A172 (cell line): ENCODE measurements at regions not wholly inside any gene's neighbourhood (a gene's known extent, or its start where the extent isn't known, plus 50 kb on each side); places are given as distances from the start of the nearest gene placed in this dataset.
"Not testable (repeated sequence)": the region's sequence is repeated elsewhere in the genome, so short reads cannot be mapped to it uniquely, and the experiment has no call there.

Experiments
- DNase-seq: peaks from one replicate; pipeline ENCODE4 v3.0.0-alpha.2; 2015; ENCODE audit warnings: low spot score

DNA sequence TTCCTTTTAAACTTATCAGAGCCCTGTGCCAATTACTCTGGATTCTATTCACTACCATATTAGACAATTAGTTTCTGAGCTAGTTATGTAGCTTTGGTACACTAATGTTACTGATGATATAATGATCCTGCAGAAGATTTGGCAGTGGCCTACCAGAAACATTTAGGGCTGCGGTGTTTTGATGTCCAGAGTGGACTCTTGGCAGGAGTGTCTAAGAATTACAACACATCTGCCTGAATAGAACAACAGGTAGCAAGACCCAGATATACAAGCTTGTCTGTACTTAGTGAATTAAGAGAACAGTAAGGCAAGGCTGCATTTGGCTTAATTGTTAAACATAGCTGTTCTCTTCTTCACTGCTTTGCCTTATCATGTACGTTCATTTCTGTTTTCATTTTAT lies 691.6 kb upstream of the FBXO33 start:
- DNase-seq: no peak

DNA sequence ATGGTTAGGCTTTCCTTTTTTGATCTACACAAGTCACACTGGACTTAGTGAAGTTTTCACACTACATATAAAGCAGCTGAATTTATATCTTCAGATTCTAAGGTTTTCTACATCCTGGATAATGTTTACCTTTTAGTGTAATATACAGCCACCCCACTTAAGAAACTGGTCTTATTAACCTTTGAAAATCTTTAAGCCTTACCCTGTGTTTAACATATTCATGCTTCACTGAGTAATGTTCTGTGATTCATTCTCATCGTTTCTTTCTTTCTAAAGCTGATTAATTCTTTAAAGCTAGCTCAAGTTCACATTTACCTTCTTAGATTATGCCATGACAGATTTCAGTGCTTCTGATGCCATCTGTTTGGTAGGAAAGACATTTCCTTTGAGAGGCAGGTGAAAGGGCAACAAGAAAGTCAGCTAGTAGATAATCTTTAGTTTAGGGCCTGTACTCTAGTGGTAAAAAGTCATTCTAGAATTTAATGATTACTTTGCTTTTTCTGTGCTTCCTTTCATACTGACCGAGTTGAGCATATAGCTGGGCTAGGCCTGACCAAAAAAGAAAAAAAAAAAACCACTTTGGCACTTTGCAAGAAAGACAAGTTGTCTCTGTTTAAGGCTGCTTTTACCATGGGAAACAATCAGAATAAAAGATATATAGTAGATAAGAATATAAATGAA lies 690.9 kb upstream of the FBXO33 start:
- no peak for DNase-seq

DNA sequence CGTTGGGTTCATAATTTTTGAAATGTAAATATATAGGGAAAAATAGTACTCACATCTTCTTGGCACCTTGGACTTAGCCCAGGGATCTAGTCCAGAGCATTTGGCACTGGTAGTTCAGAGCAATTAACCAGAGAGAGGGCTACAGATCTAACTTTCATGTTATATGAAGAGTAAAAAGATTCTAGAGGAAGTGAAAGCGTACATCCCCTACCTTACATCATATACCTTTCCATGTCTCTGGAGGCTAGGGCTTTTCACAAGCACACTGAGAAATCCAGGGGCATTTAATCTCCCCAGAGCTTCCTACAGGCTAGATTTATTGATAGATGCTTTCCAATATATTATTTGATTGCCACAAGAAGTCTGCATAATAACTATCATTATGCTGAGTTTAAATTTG lies 687.5 kb upstream of the FBXO33 start:
- no peak for DNase-seq

DNA sequence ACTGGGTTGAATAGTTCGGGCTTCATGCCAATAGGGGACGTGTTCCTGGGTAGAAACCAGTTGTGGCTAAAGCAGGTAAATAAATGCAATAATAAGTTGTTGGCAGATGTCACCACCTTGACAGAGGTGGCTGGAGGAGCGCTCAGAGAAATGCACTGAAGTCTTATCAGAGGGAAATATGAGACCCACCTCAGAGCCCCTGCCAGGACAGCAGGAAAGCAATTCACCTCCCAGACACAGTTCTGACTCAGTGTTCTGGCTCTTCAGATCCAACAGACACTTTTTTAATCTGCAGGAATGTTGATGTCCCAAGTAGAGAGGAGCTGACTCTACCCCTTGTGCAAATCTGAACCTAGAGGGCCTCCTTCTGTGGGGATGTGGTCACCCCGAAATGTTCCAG lies 687.1 kb upstream of the FBXO33 start:
- DNase-seq: no peak

DNA sequence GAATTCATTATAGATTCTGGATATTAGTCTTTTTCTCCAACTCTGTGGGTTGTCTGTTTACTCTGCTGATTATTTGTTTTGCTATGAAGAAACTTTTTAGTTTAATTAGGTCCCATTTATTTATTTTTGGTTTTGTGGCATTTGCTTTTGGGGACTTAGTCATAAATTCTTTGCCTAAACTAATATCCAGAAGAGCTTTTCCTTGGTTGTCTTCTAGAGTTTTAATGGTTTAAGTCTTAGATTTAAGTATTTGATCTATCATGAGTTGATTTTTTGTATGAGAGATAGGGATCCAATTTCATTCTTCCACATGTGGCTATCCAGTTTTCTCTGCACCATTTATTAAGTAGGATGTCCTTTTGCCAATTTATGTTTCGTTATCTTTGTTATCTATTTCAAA lies 683.4 kb upstream of the FBXO33 start:
- DNase-seq: no peak

DNA sequence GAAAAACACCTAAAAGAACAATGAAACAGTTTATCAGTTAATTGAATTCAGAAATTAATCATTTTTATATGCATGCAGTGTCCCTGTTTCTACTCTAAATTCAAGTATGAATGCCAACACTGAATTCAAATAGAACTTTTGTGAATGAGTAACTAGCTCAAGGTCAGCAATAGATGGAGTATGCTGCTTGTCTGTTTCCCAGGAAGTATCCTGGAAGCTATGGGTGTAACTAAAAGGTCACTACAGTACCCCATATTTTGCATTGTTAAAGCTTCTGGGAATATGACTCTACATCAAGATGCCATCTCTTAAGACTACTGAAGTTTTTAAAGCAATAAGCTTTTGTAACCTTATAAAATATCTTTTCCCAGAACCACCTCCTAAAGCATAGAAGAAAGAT lies 681.4 kb upstream of the FBXO33 start:
- no peak for DNase-seq

DNA sequence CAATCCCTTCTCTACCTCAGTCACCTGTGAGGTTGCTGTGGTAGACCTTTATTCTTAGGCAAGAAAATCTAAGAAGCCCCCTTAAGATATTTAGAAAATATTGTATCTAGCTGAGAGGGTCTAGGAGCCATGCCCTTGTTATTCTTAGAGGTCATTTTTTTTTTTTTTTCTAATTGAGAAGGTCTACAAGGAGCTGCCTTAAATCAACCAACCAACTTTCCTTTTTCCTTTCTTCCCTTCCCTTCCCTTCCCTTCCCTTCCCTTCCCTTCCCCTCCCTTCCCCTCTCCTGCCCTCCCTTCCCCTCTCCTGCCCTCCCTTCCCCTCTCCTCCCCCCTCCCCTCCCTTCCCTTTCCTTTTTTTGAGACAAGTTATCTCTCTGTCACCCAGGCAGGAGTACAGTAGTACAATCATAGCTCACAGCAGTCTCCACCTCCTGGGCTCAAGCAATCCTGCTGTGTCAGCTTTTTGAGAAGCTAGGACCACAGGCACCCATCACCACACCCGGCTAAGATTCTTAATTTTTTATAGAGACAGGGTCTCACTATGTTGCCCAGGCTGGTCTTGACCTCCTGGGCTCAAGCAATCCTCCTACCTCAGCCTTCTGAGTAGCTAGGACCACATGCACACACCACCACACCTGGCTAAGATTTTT lies 668.4 kb upstream of the FBXO33 start:
- DNase-seq: no peak

DNA sequence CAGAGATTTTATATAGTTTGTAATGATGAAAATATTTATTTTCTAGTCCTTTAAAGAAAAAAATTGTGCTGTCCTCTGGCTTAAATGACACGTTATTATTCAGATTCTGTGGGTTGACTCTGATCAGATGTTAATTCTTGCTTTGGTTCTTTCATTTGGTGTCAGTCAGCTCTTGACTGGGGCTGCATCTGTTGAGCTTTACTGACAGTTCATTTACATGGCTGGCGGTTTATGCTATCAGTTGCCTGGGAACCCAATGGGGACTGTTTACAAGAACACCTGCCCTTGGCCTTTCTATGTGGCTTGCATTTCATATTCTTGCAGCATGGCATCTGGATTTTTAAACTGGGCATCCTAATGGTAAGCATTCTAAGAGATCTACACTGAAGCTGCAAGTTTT lies 667.1 kb upstream of the FBXO33 start:
- no peak for DNase-seq

DNA sequence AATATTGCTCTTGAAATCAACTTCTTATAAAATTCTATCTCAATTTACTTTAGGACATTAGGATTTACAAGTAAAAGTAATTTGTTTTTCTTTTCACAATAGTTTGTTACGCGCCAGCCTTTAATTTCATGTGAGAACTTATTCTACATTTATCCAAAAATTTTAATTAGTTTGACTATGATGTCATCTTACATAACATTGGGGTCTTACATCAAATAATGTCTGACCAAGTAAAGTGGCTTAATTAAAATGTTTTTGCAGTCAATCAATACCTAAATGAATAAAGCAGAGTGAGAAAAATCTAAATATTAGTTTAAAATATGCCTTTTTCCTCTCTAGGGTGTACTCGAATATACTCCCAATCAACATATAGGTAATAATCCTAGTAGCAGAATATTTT lies 666.2 kb upstream of the FBXO33 start:
- DNase-seq: no peak

DNA sequence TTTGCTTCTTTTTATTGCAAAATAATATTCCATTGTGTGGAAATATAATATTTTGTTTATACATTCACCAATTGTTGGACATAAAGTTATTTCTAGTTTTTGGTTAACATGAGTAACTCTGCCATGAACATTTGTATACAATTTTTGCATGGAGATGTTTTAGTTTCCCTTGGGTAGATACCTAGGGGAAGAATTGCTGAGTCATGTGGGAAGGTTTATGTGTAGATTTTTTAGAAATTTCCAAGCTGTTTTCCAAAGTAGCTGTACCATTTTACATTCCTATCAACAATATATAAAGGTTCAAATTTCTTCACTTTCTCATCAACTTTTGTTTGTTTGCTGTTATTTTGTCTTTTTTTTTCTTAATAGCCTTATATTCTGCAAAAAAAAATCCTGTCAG lies 664.7 kb upstream of the FBXO33 start:
- no peak for DNase-seq

DNA sequence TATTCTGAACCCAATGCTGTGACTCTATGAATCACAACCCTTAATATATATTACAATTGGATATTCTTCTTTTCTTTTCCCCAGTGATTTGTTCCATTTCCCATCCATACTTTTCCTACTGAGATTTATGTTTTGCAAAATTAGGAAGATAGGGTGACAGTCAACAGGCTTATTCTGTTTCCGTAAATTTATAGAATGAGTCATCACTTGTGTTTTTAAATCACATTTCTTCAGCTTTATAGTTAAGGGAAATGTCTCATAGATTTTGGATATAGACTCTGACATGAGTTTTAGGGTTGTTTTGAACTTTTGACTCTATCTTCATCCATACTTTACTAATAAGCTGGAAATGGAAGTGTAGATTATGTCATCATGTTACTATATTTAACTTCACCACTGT lies 661.6 kb upstream of the FBXO33 start:
- DNase-seq: no peak

DNA sequence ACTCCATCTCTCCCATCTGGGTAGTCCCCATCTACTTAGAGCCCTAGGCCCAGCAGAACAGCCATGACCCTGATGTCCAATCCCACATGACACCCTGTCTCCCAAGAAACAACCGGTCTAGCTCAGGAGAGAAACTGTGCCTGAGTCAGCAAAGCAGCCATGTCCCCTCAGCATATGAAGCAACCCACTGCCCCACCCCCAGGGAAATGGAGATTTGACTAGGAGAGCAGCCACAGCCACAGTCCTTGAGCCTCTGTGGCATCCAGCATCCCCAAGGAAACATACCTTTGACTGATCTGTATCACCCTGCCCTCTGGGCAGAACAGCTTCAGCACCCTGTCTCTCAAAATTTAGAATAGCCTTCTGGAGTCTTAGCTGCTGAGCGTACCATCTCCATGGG lies 641.9 kb upstream of the FBXO33 start:
- no peak for DNase-seq

DNA sequence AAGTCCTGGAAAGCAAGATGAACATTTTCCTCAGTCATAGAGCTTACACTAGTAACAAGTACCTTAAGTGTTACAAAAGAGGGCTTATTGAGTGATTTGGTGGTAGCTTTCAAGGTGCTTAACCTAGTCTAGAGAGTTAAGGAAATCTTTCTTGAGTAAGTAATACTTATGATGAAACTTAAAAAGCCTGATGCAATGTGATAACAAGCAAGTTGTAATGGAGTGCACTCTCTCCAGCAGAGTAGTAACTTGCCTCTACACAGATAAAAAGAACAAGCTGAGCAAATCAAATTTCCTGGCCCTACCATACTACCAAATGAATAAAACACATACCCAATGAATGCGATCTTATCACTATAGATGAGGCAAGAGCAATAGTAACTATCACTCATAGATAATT lies 639.9 kb upstream of the FBXO33 start:
- no peak for DNase-seq

DNA sequence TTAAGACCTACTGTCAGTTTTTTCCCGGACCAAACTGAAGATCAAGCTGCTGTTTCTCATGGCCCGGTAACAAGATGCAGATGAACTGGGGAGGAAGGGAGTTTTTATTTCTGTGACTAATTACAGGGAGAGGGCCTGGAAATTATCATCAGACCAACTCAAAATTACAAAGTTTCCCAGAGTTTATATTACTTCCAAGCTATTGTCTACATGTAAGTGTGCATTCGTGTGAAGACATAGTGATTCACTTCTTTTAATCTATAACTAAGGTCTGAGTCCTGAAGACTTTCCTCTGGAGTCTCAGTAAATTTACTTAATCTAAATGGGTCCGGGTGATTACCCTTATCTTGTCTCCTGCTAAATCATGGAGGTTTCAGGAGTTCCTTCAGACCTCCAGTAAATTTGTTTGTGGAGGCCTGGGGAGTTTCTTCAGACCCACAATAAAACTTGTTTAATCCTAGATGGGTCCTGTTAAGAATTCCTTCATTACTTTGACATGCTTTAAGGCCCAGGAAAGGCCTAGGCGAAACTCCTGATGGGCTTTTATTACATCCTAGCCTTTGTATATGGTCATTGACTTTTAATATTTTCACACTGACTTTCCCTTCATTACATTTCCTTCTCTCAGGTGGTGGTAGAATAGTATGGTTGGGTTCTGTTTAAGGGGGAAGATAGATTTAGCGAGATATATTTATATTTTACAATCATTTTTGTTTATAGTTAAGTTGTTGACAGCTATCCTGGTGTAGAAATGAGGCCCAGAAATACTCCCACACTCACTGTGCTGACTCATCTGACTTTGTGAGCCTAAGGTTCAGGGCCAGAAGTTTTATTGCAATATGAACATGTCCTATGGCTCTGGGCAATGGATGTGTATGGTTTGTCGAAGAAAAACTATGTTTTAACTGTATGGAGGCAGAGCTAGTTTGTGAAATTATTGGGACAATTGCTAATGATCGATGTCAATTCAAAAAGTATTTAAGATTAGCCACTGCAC lies 627.0 kb upstream of the FBXO33 start:
- DNase-seq: no peak

DNA sequence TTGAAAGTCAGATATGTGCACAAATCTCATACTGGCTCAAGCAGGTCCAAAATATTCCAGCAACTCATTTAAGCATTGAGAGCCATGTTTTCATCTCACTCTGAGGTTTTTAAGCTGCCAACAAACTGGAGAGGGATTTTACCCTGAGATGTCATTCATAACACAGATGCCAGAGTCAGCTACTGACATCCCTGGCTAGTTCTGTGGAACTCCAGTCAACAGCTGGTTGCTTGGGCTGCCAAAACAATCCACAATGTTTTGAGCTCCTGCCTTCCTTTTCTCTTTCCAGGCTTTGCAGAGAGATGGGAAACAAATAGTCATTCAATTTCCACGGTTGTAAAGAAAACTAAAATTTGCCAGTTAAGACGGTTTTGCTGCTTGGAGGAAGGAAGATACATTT lies 621.2 kb upstream of the FBXO33 start:
- no peak for DNase-seq

DNA sequence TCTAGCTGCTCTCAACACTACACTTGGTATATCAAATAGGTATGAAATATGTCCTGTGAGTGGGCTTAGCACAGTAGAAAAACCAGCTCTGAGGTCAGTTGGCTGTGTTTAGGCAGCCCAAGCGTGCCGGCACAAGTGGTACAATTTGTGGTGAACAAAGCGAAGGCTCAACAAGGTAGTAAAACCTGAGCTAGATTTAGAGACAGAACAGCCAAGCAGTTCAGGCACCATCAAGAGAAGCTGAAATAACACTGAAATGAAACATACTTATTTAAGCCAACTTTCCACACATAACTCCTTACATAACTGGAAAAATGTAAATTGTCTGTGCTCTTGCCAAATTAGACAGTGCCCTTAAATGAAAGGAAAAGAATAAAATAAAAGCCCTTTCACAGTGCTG lies 596.8 kb upstream of the FBXO33 start:
- DNase-seq: no peak

DNA sequence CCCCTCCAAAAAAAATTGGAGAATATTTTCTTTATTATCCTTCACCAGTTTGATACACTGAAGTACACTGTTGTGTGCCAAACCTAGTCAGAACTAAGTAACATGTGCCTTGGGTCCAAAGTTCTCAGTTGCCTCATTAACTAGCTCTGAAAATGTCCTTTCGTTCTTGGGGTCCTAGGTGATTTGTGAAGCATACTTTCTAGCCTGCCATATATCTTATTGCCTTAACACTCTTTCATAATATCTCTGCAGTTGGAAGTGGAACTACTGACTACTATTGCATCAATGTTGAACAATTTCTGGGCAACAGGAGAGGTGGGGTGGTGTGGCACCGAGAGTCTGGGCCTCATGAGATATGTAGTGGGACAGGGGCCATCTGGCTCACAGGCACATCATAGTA lies 592.9 kb upstream of the FBXO33 start:
- DNase-seq: no peak

DNA sequence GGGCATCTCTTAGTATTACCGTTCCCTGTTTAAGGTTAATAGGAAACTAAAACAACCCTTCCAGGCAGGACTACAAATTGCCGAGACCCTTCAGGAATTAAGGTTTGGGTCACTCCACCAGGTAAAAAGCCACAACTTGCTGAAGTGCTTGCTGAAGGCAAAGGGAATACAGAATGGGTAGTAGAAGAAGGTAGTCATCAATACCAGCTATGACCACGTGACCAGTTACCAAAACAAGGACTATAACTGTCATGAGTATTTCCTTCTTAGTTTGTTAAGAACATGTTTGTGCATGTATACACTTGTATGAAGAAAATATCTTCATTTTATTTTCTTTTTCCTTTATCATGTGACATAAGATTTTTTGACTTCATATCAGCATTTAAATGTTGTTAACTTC lies 578.7 kb upstream of the FBXO33 start:
- no peak for DNase-seq

DNA sequence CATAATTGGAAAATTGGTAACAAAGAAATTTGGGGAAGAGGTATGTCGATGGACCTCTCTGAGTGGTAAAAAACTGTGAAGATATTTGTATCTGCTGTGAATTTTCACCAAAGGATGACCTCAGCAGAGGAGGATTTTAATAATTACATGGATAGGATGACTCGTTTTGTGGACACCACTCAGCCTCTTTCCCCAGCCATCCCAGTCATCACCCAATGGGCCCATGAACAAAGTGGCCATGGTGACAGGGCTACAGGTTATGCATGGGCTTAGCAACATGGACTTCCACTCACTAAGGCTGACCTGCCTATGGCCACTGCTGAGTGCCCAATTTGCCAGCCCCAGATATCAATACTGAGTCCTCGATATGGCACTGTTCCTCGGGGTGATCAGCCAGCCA lies 577.5 kb upstream of the FBXO33 start:
- DNase-seq: no peak

DNA sequence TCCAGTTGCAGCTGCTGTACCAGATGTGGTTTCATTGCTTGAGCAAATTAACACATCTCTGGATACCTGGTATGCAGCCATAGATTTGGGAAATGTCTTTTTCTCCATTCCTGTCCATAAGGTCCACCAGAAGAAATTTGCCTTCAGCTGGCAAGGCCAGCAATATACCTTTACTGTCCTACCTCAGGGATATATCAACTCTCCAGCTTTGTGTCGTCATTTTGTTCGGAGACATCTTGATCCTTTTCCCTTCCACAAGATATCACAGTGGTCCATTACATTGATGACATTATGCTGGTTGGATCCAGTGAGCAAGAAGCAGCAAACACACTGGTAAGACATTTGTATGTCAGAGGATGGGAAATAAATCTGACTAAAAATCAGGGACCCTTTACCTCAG lies 576.1 kb upstream of the FBXO33 start:
- DNase-seq: not testable (repeated sequence)

DNA sequence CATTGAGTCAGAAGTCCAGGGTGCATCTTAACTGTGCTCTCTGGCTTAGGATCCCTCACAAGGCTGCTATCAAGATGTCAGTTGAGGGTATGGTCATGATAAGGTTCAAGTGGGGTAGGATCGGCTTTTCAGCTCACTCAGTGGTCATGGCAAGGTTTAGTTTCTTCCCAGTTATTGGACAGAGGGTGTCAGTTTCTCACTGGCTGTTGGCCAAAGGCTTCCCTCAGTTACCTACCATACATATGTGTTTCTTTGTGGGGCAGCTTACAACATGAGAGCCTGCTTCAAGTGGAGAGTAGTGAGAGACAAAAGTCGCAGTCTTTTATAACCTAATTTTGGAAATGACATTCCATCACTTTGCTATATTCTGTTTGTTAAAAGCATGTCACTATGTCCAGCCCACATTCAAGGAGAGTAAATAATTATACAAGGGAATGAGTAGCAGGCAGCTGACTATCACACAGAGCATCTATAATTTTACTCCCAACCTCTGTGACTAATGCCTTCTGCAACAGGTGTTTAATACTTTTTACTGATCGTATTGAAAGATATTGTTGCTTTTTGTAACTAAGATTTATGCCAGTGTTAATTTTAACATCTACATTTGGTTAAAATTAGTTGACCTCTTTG lies 572.8 kb upstream of the FBXO33 start:
- no peak for DNase-seq

DNA sequence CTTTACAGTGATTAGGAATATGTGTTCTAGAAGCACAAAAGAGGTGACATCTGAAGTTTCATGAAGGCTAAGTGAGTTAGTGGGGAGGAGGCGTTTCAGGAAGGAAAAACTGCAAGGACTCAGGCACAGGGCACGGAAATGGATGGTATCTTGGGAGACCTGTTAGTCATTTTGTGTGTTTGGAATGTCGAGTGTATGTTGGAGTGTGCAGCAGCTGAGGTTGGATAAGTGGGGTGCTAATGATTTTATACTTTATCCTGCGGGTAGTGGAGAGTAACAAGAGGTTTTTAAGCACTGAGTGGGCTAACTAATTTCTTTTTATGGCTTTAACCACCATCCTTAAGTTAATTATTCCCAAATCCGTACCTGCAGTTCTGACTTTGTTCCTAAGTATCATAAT lies 571.5 kb upstream of the FBXO33 start:
- DNase-seq: no peak
